RWPE2 (cell line): ENCODE measurements at regions not wholly inside any gene's neighbourhood (a gene's known extent, or its start where the extent isn't known, plus 50 kb on each side); places are given as distances from the start of the nearest gene placed in this dataset.

Experiments
- ATAC-seq: fragments of 200-7000 bp; cut with Tn5 transposase; 3 replicates; pipeline ENCODE4 v1.9.1; 2021; ENCODE audit warnings: low read depth
- DNase-seq: peaks from one replicate; pipeline ENCODE4 v3.0.0-alpha.2; 2020; ENCODE audit warnings: low spot score
- H3K27ac ChIP-seq: fragments of 450-650 bp; 2 replicates; pipeline ENCODE4 v1.5.1; 2017; ENCODE audit warnings: mild to moderate bottlenecking; ENCODE audit not compliant: poor library complexity, severe bottlenecking
- H3K27me3 ChIP-seq: fragments of 250-450 bp; sonication (Bioruptor Pico); 2 replicates; pipeline ENCODE4 v1.5.1; 2021; ENCODE audit warnings: mild to moderate bottlenecking, moderate library complexity; ENCODE audit not compliant: insufficient read depth, poor library complexity, severe bottlenecking
- H3K36me3 ChIP-seq: fragments of 250-450 bp; sonication (Bioruptor Pico); 2 replicates; pipeline ENCODE4 v1.5.1; 2020; ENCODE audit warnings: low read depth, mild to moderate bottlenecking, moderate library complexity
- H3K4me1 ChIP-seq: fragments of 250-450 bp; sonication (Bioruptor Pico); 2 replicates; pipeline ENCODE4 v1.5.1; 2021; ENCODE audit warnings: mild to moderate bottlenecking, moderate library complexity; ENCODE audit not compliant: insufficient read depth, poor library complexity, severe bottlenecking
- H3K4me3 ChIP-seq: fragments of 250-450 bp; sonication (Bioruptor Pico); 2 replicates; pipeline ENCODE4 v1.5.1; 2021; ENCODE audit warnings: mild to moderate bottlenecking, moderate library complexity; ENCODE audit not compliant: severe bottlenecking
- H3K9me3 ChIP-seq: fragments of 250-450 bp; sonication (Bioruptor Pico); 2 replicates; pipeline ENCODE4 v1.5.1; 2021; ENCODE audit warnings: mild to moderate bottlenecking, moderate library complexity; ENCODE audit not compliant: severe bottlenecking
- CTCF ChIP-seq: fragments of 450-650 bp; IDR thresholded peaks from one replicate; pipeline ENCODE4 v1.5.1; 2017; ENCODE audit warnings: mild to moderate bottlenecking, moderate library complexity; ENCODE audit not compliant: poor library complexity, severe bottlenecking

- Histone ChIP-seq H3K36me3 (no peaks in the 10 kb centered on the region), H3K4me1 (peaks cover 12% of the 10 kb centered on the region), H3K9me3 (no peaks in the 10 kb centered on the region), H3K27me3 (no peaks in the 10 kb centered on the region), H3K4me3 (no peak overlapping the region), H3K27ac (no peak overlapping the region)
- DNase-seq (no peak), ATAC-seq (no peak)
- TF ChIP-seq CTCF: no peak
Observed at GRCh38 chr3:31295150-31295765, 237.5 kb upstream of the STT3B start.

GRCh38 chr3:31297726-31298298 is 234.9 kb upstream of the STT3B start:
- TF ChIP-seq CTCF: no peak
- no peaks in the 10 kb centered on the region for H3K27me3 ChIP-seq
- no peak overlapping the region for H3K27ac ChIP-seq
- H3K4me1 ChIP-seq: no peaks in the 10 kb centered on the region
- H3K9me3 ChIP-seq: no peaks in the 10 kb centered on the region
- DNase-seq (no peak), ATAC-seq (no peak)
- H3K4me3 ChIP-seq: no peak overlapping the region
- H3K36me3 ChIP-seq: no peaks in the 10 kb centered on the region

- ATAC-seq: no peak
- no peaks in the 10 kb centered on the region for H3K9me3 ChIP-seq
- TF ChIP-seq CTCF: no peak
- no peaks in the 10 kb centered on the region for H3K27me3 ChIP-seq
- H3K4me1 ChIP-seq: no peaks in the 10 kb centered on the region
- H3K27ac ChIP-seq: no peak overlapping the region
- H3K36me3 ChIP-seq: no peaks in the 10 kb centered on the region
- H3K4me3 ChIP-seq: no peak overlapping the region
- no peak for DNase-seq
Observed at GRCh38 chr3:31300456-31301443, 232.0 kb upstream of the STT3B start.

- Histone ChIP-seq H3K9me3 (no peaks in the 10 kb centered on the region), H3K27me3 (no peaks in the 10 kb centered on the region), H3K27ac (no peak overlapping the region), H3K4me1 (no peaks in the 10 kb centered on the region), H3K4me3 (no peak overlapping the region), H3K36me3 (no peaks in the 10 kb centered on the region)
- DNase-seq (no peak), ATAC-seq (no peak)
- no peak for TF ChIP-seq CTCF
Observed at GRCh38 chr3:31302343-31302742, 230.4 kb upstream of the STT3B start.
